NCI-H2196 treated with DMSO at 0.1 percent for 48 hours (cell line): ENCODE measurements at regions not wholly inside any gene's neighbourhood (a gene's known extent, or its start where the extent isn't known, plus 50 kb on each side); places are given as distances from the start of the nearest gene placed in this dataset.
"Not testable (repeated sequence)": the region's sequence is repeated elsewhere in the genome, so short reads cannot be mapped to it uniquely, and the experiment has no call there.

ENCODE experiments used
- DNase-seq: peaks from one replicate; lab custom pipeline; 2025; ENCODE audit not compliant: unreplicated experiment; lab: John Stamatoyannopoulos, UW

GRCh38 chr2:117342415-117342814 lies 472.1 kb upstream of the DDX18 start:
- DNase-seq: no peak

GRCh38 chr2:117349687-117350086 lies 464.8 kb upstream of the DDX18 start:
- no peak for DNase-seq

GRCh38 chr2:117351396-117351795 lies 463.1 kb upstream of the DDX18 start:
- DNase-seq: no peak

- no peak for DNase-seq
Measured at GRCh38 chr2:117359266-117359914, 455.1 kb upstream of the DDX18 start.

- no peak for DNase-seq
Measured at GRCh38 chr2:117360586-117360985, 453.9 kb upstream of the DDX18 start.

- DNase-seq: no peak
Measured at GRCh38 chr2:117378653-117379052, 435.8 kb upstream of the DDX18 start.

GRCh38 chr2:117379928-117380327 lies 434.6 kb upstream of the DDX18 start:
- DNase-seq: no peak

- DNase-seq: not testable (repeated sequence)
Measured at GRCh38 chr2:117383997-117384396, 430.5 kb upstream of the DDX18 start.

- no peak for DNase-seq
Measured at GRCh38 chr2:117396161-117396560, 418.3 kb upstream of the DDX18 start.

- no peak for DNase-seq
Measured at GRCh38 chr2:117401582-117401981, 412.9 kb upstream of the DDX18 start.

GRCh38 chr2:117406443-117406842 lies 408.0 kb upstream of the DDX18 start:
- no peak for DNase-seq

GRCh38 chr2:117407746-117408145 lies 406.7 kb upstream of the DDX18 start:
- no peak for DNase-seq

- DNase-seq: no peak
Measured at GRCh38 chr2:117409443-117409842, 405.0 kb upstream of the DDX18 start.

GRCh38 chr2:117411983-117412382 lies 402.5 kb upstream of the DDX18 start:
- no peak for DNase-seq

GRCh38 chr2:117432746-117433145 lies 381.7 kb upstream of the DDX18 start:
- no peak for DNase-seq

- no peak for DNase-seq
Measured at GRCh38 chr2:117436697-117437096, 377.8 kb upstream of the DDX18 start.

- no peak for DNase-seq
Measured at GRCh38 chr2:117470311-117471095, 344.0 kb upstream of the DDX18 start.

- no peak for DNase-seq
Measured at GRCh38 chr2:117481608-117482007, 332.9 kb upstream of the DDX18 start.

GRCh38 chr2:117485588-117485987 lies 328.9 kb upstream of the DDX18 start:
- no peak for DNase-seq

GRCh38 chr2:117486081-117486480 lies 328.4 kb upstream of the DDX18 start:
- no peak for DNase-seq

- DNase-seq: no peak
Measured at GRCh38 chr2:117492209-117492851, 322.2 kb upstream of the DDX18 start.

- no peak for DNase-seq
Measured at GRCh38 chr2:117500721-117501120, 313.8 kb upstream of the DDX18 start.
